Dedifferentiated amniotic fluid mesenchymal stem cell (primary cell): ENCODE measurements at regions not wholly inside any gene's neighbourhood (a gene's known extent, or its start where the extent isn't known, plus 50 kb on each side); places are given as distances from the start of the nearest gene placed in this dataset.

Source experiments
- DNase-seq: peaks from one replicate; pipeline ENCODE4 v3.0.0-alpha.2; 2016; ENCODE audit errors: extremely low spot score

GRCh38 chr6:26216359-26216885 is 129.2 kb downstream of the HFE start:
- peak; percentile 99 for DNase-seq

DNA sequence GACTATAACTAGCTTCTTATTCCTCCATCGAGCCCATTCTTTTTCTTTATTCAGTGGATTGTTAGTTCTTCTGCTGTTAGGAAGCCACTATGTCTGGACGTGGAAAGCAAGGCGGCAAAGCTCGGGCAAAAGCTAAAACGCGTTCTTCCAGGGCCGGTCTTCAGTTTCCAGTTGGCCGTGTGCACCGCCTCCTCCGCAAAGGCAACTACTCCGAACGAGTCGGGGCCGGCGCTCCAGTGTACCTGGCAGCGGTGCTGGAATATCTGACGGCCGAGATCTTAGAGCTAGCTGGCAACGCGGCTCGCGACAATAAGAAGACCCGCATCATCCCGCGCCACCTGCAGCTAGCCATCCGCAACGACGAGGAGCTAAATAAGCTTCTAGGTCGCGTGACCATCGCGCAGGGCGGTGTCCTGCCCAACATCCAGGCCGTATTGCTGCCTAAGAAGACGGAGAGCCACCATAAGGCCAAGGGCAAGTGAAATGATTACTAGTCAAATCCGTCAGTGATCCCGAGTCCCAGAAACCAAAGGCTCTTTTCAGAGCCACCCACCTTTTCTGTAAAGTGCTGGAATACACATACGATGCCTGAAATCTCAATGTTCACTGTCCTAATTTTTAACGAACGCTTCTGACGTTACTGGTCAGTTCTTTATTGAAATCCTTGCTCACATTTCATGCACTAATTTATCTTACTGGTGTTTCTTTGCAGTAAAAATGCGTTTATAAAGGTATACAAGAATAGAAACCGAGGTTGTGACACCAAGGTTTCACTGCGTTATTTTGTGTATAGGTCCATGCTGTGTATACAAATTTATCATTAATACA is 129.9 kb downstream of the HFE start:
- DNase-seq: peak; percentile 90

- DNase-seq: no peak
Observed at GRCh38 chr6:26217714-26218075, 130.5 kb downstream of the HFE start.

GRCh38 chr6:26218824-26219223 is 131.6 kb downstream of the HFE start:
- no peak for DNase-seq

DNA sequence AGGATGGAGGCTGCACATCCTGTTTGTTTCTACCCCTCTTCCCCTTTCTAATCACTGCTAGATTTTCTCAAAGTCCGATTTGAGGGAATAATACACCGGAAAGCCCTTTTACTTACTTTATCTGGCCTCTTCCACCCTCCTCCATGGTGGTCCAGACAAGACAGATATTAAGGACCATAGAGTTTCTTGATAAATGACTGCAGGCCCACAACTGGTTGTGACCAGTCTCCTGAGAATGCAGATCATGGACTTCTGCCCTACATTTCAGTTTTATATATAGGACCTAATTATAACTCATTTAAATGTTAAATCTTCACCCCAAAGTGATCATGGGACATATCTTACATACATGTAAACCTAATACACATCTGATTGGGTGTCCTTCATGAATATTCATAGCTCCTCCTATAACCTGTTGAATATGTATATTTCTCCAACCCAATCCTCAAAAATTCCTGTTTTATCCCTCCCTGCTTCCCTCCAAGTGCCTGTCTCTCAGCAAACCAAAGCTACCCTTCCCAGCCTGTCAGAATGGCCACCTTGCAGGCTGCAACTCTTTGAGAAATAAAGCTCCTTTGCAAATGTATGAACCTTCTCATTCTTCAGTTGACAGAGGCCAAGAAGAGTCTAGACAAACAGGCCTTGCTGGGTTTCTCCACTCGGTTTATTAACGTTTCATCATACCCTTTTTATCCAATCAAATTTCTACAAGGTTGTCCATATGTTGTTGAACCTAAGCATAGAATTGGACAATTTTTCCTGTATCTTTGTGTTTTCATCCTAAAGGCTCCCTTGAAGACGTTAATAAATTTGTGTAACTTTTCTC is 133.1 kb downstream of the HFE start:
- no peak for DNase-seq

GRCh38 chr6:26221186-26221585 is 134.0 kb downstream of the HFE start:
- DNase-seq: no peak

GRCh38 chr6:26222571-26222970 is 135.3 kb downstream of the HFE start:
- no peak for DNase-seq

GRCh38 chr6:26223228-26223627 is 136.0 kb downstream of the HFE start:
- DNase-seq: no peak

DNA sequence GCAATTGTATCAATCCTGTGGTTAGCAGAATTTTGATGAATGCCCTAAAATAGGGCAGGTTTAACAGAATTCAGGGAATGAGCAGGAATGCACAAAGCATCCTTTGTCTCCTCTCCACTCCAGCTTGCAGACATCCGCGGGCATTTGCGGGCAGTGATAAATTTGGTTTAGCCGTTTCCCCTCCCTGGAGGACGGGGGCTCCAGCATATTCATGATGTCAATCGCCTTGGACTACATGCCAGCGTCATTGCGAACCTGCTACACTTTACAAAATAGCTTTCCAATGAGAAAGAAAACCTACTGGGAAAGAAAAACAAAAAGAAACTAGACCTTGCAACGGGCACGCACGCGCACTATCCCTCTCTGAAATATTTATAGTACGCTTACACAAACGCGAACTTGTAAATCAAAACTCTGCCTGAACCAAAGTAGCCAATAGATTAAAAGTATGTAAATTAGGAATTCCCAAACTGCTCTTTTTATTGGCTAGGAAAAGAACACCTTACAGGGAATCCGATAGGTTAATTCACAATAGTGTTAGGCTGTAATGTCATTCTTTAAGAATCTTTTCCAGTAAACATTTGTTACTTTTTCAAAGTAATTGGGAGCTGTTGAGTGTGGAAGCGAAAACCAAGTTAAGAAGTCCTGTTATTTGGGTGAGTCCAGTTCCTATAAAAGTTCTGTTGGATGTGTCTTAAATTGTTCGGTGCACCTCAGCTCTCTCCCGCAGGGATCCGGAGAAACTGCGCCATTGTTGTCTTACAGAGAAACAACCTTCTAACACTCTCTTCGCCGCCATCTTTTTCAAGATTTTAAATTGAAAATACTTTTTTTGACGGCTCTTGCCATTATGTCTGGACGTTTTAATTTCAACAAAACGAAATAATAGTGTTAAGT is 136.7 kb downstream of the HFE start:
- DNase-seq: peak; percentile 97

DNA sequence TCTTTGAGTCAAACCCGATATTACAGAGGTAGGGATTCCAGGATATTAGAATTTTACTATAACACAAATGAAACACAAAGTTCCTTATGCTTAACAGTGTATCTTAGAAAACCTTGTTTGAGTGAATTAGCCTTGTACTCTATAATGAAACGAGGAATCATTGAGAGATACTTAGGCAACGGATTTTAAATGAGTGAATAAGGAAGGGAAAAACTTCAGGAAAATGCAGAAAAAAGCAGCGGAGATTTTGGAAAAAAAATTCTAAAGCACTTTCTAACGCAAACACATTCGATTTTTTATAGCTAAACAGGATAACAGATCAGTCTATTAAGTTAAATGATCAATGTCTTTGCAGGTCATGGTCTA is 137.3 kb downstream of the HFE start:
- DNase-seq: no peak

DNA sequence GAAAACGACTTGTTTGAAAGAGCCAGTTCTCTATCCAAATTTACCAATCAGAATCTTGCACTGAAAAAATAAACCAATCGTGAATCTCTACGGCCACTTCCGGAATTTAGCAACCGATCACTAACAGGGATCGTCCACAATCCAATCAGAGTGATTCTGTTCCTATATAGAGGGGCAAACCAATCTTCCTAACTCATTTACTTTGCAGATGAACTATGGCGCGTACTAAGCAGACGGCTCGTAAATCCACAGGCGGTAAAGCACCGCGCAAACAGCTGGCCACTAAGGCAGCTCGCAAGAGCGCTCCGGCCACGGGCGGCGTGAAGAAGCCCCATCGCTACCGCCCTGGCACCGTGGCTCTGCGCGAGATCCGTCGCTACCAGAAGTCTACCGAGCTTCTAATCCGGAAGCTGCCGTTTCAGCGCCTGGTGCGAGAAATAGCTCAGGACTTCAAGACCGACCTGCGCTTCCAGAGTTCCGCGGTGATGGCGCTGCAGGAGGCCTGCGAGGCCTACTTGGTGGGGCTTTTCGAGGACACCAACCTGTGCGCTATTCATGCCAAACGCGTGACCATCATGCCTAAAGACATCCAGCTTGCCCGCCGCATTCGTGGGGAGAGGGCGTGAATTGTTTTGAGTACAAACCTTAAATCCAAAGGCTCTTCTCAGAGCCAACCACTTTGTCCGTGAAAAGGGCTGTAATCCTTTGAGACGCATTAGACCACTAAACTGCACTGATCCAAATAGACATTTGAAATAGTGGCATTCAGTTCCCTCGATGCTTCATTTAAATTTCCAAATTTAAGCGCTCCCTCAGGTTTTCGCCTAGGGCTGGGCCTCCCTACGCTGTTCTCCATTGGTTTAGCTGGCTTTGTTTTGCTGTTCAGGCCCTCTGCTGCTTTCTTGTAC is 138.0 kb downstream of the HFE start:
- peak; percentile 93 for DNase-seq

GRCh38 chr6:26225848-26226578 is 138.8 kb downstream of the HFE start:
- DNase-seq: no peak

DNA sequence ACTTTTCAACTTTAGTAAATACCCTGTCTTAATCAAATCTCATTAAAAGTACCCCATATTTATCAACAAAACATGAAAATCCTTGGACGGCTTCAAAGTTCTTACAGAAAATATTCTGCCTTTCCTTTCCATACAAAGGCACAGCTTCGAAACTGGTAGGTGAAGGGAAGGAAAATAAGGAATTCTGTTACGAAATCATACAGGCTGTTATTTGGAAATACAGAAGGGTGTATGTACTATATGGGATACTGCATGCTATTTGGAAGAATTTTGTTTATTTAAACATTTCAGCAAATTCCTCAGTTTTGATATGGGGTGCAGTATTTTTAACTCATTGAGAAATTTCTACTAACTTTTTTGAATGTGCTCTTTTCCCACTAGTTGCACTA is 138.4 kb upstream of the BTN3A2 start:
- no peak for DNase-seq

GRCh38 chr6:26230351-26230750 is 134.6 kb upstream of the BTN3A2 start:
- no peak for DNase-seq

DNA sequence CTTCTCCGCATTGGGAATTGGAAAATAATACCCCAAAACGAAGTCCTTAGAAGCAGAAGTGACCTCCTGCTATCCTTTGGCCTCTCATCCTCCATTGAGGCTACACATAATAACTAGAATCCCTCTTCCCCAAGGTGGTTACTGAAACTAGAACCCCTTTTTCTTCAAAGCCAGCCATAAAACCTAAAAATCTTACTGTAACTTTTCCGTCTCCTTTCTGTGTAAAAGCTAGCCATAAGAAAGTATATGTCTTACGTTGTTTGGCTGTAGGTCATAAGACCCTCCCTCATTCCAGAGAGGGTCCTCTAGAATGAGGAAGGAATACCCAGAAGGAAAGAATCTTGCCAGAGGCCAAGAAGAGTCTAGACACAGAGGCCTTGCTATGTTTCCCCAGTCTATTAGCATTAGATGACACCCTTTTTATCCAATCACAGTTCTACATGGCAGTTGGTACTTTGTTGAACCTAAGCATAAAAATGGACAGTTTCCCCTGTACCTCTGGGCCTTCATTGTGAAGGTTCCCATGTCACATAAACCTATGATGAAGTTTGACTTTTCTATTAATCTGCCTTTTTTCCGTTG is 133.9 kb upstream of the BTN3A2 start:
- no peak for DNase-seq

DNA sequence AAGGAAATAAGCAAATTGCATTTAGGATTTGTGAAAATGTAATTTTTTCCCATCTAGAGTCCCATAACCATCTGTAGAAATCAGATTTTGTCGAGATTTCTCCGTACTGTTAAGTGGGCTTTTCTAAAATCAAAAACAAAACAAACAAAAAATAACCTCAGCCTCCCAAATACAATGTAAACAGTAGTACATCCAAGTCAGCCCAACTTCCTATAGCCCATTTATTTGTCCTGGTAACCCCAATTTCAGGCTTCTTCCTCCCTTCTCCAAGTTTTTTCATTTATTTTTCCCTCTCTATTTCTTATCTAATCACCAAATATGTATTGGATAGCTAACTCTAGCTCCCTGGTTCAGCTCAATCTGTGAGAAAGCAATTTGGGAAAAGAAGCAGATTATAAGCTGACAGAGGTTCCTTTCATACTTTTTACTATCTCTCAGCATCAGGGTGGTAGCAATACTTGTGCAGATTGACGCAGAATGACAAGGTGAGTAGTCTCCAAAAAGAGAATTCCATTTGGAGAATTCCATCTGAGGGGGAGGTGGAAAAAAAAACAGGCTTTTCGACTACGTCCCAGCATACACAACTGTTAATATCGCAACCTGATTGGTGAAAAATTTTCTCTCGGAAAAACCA is 132.6 kb upstream of the BTN3A2 start:
- DNase-seq: no peak

- DNase-seq: no peak
Observed at GRCh38 chr6:26232940-26233648, 131.9 kb upstream of the BTN3A2 start.

- DNase-seq: peak; percentile 60
Observed at GRCh38 chr6:26233649-26234420, 131.2 kb upstream of the BTN3A2 start.
